DOHH2 (cell line): ENCODE measurements at regions not wholly inside any gene's neighbourhood (a gene's known extent, or its start where the extent isn't known, plus 50 kb on each side); places are given as distances from the start of the nearest gene placed in this dataset.

Source experiments
- EZH2phosphoT487 ChIP-seq: fragments of 200-600 bp; sonication (generic); IDR thresholded peaks from 2 replicates; pipeline ENCODE4 v1.6.1; 2017; ENCODE audit warnings: borderline replicate concordance, mild to moderate bottlenecking, antibody characterized with exemption, low read length, moderate library complexity, mixed read lengths
- TF ChIP-seq, protein P1 (sequence below): fragments of 200-600 bp; sonication (generic); IDR thresholded peaks from one replicate; pipeline ENCODE4 v1.5.1; 2014; ENCODE audit warnings: antibody characterized with exemption, mild to moderate bottlenecking, low read depth, low read length; ENCODE audit not compliant: poor library complexity, severe bottlenecking

DNA sequence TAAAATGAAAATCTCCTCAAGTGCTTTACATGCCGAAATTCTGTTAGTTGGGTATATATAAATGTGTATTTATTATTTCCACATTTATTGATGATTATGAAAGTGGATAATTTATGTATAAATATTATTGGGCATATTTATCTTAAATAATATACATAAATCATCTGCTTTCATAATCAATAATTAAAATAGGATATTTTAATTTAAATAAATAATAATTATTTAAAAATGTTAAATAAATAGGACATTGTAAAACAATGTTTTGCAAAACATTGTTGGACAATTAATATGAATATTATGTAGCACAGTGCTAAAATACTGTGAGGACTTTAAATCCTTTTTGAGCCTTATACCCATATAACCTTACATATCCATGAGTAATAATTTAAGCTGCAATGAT, 786.5 kb upstream of the CITED2 start:
- TF ChIP-seq, protein P1, sequence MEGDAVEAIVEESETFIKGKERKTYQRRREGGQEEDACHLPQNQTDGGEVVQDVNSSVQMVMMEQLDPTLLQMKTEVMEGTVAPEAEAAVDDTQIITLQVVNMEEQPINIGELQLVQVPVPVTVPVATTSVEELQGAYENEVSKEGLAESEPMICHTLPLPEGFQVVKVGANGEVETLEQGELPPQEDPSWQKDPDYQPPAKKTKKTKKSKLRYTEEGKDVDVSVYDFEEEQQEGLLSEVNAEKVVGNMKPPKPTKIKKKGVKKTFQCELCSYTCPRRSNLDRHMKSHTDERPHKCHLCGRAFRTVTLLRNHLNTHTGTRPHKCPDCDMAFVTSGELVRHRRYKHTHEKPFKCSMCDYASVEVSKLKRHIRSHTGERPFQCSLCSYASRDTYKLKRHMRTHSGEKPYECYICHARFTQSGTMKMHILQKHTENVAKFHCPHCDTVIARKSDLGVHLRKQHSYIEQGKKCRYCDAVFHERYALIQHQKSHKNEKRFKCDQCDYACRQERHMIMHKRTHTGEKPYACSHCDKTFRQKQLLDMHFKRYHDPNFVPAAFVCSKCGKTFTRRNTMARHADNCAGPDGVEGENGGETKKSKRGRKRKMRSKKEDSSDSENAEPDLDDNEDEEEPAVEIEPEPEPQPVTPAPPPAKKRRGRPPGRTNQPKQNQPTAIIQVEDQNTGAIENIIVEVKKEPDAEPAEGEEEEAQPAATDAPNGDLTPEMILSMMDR, result no peak
- TF ChIP-seq EZH2phosphoT487, result no peak
